Endothelial cell of umbilical vein (primary cell): ENCODE measurements at regions not wholly inside any gene's neighbourhood (a gene's known extent, or its start where the extent isn't known, plus 50 kb on each side); places are given as distances from the start of the nearest gene placed in this dataset.

Experiments used
- EZH2 ChIP-seq: IDR thresholded peaks from 2 replicates; pipeline ENCODE4 v1.6.1; 2012; ENCODE audit warnings: borderline replicate concordance, low read depth, mild to moderate bottlenecking, moderate library complexity, low read length, inconsistent platforms; ENCODE audit not compliant: severe bottlenecking
- FOS ChIP-seq: IDR thresholded peaks from 2 replicates; pipeline ENCODE4 v1.6.1; 2011; ENCODE audit warnings: mild to moderate bottlenecking, low read length, moderate library complexity, borderline replicate concordance; ENCODE audit not compliant: insufficient read depth
- MYC ChIP-seq: IDR thresholded peaks from one replicate; pipeline ENCODE4 v1.6.1; 2011; ENCODE audit warnings: mild to moderate bottlenecking, low read depth, low read length
- POLR2A ChIP-seq: IDR thresholded peaks from 2 replicates; pipeline ENCODE4 v1.6.1; 2012; ENCODE audit warnings: low read depth, mild to moderate bottlenecking, control low read depth, low read length
- POLR2AphosphoS5 ChIP-seq: IDR thresholded peaks from 2 replicates; pipeline ENCODE4 v1.6.1; 2012; ENCODE audit warnings: low read depth, mild to moderate bottlenecking, control low read depth, low read length, moderate library complexity; ENCODE audit not compliant: insufficient read depth
- TF ChIP-seq, protein P1 (sequence below), 2 donors: IDR thresholded peaks; 1 replicate in 1 of 2; 2 replicates in 1 of 2; pipeline ENCODE4 v1.5.1; 2011; ENCODE audit warnings: low read length in 2 of 2, mild to moderate bottlenecking in 2 of 2, moderate library complexity in 2 of 2, control low read depth in 1 of 2, inconsistent platforms in 1 of 2, low read depth in 1 of 2; ENCODE audit not compliant: insufficient read depth in 1 of 2; ENCODE audit errors: extremely low read depth in 1 of 2
- TF ChIP-seq, protein P2 (sequence below): IDR thresholded peaks from 2 replicates; pipeline ENCODE4 v1.6.1; 2011; ENCODE audit not compliant: insufficient read depth, insufficient read length

DNA sequence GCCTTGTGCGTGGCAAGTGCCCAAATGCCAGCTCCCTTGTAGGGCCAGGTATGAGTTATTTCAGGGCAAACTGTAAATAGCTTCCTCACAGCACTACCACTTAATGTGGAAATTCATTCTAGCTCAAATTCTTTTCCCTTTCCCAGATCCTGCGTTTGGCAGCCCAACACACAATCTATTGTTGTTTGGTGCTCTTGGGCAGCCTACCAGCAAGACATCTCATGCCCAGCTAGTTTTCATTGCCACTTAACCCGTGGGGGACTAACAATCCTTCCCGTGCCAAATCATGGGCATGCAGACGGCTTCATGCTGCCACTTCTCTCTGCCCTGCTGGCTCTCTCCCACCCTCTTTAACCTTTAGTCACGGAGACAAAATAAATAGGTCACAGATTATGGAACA, 454.2 kb downstream of the GRIA2 start:
- TF ChIP-seq, protein P1, sequence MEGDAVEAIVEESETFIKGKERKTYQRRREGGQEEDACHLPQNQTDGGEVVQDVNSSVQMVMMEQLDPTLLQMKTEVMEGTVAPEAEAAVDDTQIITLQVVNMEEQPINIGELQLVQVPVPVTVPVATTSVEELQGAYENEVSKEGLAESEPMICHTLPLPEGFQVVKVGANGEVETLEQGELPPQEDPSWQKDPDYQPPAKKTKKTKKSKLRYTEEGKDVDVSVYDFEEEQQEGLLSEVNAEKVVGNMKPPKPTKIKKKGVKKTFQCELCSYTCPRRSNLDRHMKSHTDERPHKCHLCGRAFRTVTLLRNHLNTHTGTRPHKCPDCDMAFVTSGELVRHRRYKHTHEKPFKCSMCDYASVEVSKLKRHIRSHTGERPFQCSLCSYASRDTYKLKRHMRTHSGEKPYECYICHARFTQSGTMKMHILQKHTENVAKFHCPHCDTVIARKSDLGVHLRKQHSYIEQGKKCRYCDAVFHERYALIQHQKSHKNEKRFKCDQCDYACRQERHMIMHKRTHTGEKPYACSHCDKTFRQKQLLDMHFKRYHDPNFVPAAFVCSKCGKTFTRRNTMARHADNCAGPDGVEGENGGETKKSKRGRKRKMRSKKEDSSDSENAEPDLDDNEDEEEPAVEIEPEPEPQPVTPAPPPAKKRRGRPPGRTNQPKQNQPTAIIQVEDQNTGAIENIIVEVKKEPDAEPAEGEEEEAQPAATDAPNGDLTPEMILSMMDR (IDR thresholded peaks at IDR 0.05; ENCODE audit: extremely low read depth in 1 of 2, insufficient read depth in 1 of 2, low read depth in 1 of 2, low read length in 2 of 2), result no peak
- TF ChIP-seq MYC (no peak), FOS (no peak), POLR2AphosphoS5 (no peak), EZH2 (no peak), POLR2A (no peak)
- TF ChIP-seq, protein P2, sequence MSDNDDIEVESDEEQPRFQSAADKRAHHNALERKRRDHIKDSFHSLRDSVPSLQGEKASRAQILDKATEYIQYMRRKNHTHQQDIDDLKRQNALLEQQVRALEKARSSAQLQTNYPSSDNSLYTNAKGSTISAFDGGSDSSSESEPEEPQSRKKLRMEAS, result no peak
